A549 (cell line): ENCODE measurements at regions not wholly inside any gene's neighbourhood (a gene's known extent, or its start where the extent isn't known, plus 50 kb on each side); places are given as distances from the start of the nearest gene placed in this dataset.

Experiments used
- CTCF ChIP-seq: fragments of >200 bp; sonication (Bioruptor Twin); formaldehyde crosslinking; IDR thresholded peaks from 3 replicates; pipeline ENCODE4 v1.5.1; 2016
- E2F6 ChIP-seq: IDR thresholded peaks from 2 replicates; pipeline ENCODE4 v1.6.1; 2012; ENCODE audit warnings: low read depth, borderline replicate concordance
- ELK1 ChIP-seq: fragments of 150-350 bp; IDR thresholded peaks from 2 replicates; pipeline ENCODE4 v1.6.1; 2014; ENCODE audit warnings: low read depth, mild to moderate bottlenecking, low read length

GRCh38 chr4:138410266-138410665 lies 168.1 kb upstream of the SLC7A11 start:
- no peak for TF ChIP-seq E2F6
- TF ChIP-seq ELK1: no peak
- no peak for TF ChIP-seq CTCF
